ENCODE measurements at regions not wholly inside any gene's neighbourhood (a gene's known extent, or its start where the extent isn't known, plus 50 kb on each side); places are given as distances from the start of the nearest gene placed in this dataset.

- DNase-seq (ENCODE audit: low read depth) = no peak
- TF ChIP-seq POLR2A (IDR thresholded peaks at IDR 0.05; ENCODE audit: extremely low read depth, insufficient read length) (no peak), MAX (IDR thresholded peaks at IDR 0.05; ENCODE audit: low read depth, low read length) (no peak), CTCF (IDR thresholded peaks at IDR 0.05; ENCODE audit: low read depth, low read length) (no peak), MYC (IDR thresholded peaks at IDR 0.05; ENCODE audit: low read depth, low read length) (no peak)
- no peak overlapping the region for H3K4me3 ChIP-seq (ENCODE audit: low read depth, low read length)
Measured at GRCh38 chr2:211258646-211259335, 702.4 kb downstream of the CPS1 start.

GRCh38 chr2:211259831-211260476 is 703.6 kb downstream of the CPS1 start:
- no peak overlapping the region for H3K4me3 ChIP-seq (ENCODE audit: low read depth, low read length)
- TF ChIP-seq CTCF (IDR thresholded peaks at IDR 0.05; ENCODE audit: low read depth, low read length) = no peak
- no peak for DNase-seq (ENCODE audit: low read depth)

- no peak overlapping the region for H3K4me3 ChIP-seq (ENCODE audit: low read depth, low read length)
- TF ChIP-seq MYC (IDR thresholded peaks at IDR 0.05; ENCODE audit: low read depth, low read length) (no peak), POLR2A (IDR thresholded peaks at IDR 0.05; ENCODE audit: extremely low read depth, insufficient read length) (no peak), CTCF (IDR thresholded peaks at IDR 0.05; ENCODE audit: low read depth, low read length) (no peak), MAX (IDR thresholded peaks at IDR 0.05; ENCODE audit: low read depth, low read length) (no peak)
- no peak for DNase-seq (ENCODE audit: low read depth)
Measured at GRCh38 chr2:211270257-211270656, 713.9 kb downstream of the CPS1 start.

- no peak for TF ChIP-seq MAX (IDR thresholded peaks at IDR 0.05; ENCODE audit: low read depth, low read length)
- TF ChIP-seq POLR2A (IDR thresholded peaks at IDR 0.05; ENCODE audit: extremely low read depth, insufficient read length) = no peak
- no peak for TF ChIP-seq CTCF (IDR thresholded peaks at IDR 0.05; ENCODE audit: low read depth, low read length)
- no peak for TF ChIP-seq MYC (IDR thresholded peaks at IDR 0.05; ENCODE audit: low read depth, low read length)
- H3K4me3 ChIP-seq (ENCODE audit: low read depth, low read length) = no peak overlapping the region
- no peak for DNase-seq (ENCODE audit: low read depth)
Measured at GRCh38 chr2:211281430-211282073, 725.2 kb downstream of the CPS1 start.

GRCh38 chr2:211302676-211303075 is 746.3 kb downstream of the CPS1 start:
- no peak for TF ChIP-seq POLR2A (IDR thresholded peaks at IDR 0.05; ENCODE audit: extremely low read depth, insufficient read length)
- TF ChIP-seq MYC (IDR thresholded peaks at IDR 0.05; ENCODE audit: low read depth, low read length) = no peak
- TF ChIP-seq CTCF (IDR thresholded peaks at IDR 0.05; ENCODE audit: low read depth, low read length) = no peak
- TF ChIP-seq MAX (IDR thresholded peaks at IDR 0.05; ENCODE audit: low read depth, low read length) = no peak
- H3K4me3 ChIP-seq (ENCODE audit: low read depth, low read length) = no peak overlapping the region
- no peak for DNase-seq (ENCODE audit: low read depth)

All from NB4 (cell line).